K562 (cell line): ENCODE measurements at regions not wholly inside any gene's neighbourhood (a gene's known extent, or its start where the extent isn't known, plus 50 kb on each side); places are given as distances from the start of the nearest gene placed in this dataset.
"Not testable (repeated sequence)": the region's sequence is repeated elsewhere in the genome, so short reads cannot be mapped to it uniquely, and the experiment has no call there.

Experiments
- ATAC-seq: fragments of 200-7000 bp; cut with Tn5 transposase; 3 replicates; pipeline ENCODE4 v1.9.1; 2020; ENCODE audit warnings: moderate library complexity
- BruUV-seq: library from RNA; stranded (reverse); fragments of 400-500 nt; replicated peaks from 2 replicates; lab custom pipeline; 2021; lab: Mats Ljungman, UMichigan
- CTCF ChIA-PET: fragments of 300-600 bp; formaldehyde crosslinking; extraction: SDS; loops from one replicate; lab custom pipeline; 2021; ENCODE audit warnings: low intra/inter-chr PET ratio; lab: Yijun Ruan, JAX
- POLR2A ChIA-PET: fragments of 300-600, 350-650 bp; sonication (Branson Sonifier 250); formaldehyde crosslinking; extraction: SDS; loops from one replicate; lab custom pipeline; 2021; ENCODE audit warnings: antibody characterized with exemption, inconsistent platforms; lab: Yijun Ruan, JAX
- DNase-seq, 4 experiments: peaks; one replicate each; pipeline versions ENCODE4 v3.0.0 to v3.0.0-alpha.2; 2011 to 2018; ENCODE audit warnings: low spot score in 3 of 4, mixed read lengths in 3 of 4; ENCODE audit errors: extremely low read depth in 1 of 4
- FAIRE-seq: peaks from 2 replicates; lab custom pipeline; 2011; peaks lifted over from hg19 to GRCh38; lab: Jason Lieb, UNC
- H2AFZ ChIP-seq: 2 replicates; pipeline ENCODE4 v1.6.0; 2011; ENCODE audit warnings: low read depth, low read length, control low read depth, inconsistent platforms
- H3K27ac ChIP-seq: fragments of 200-600 bp; 3 replicates; pipeline ENCODE4 v1.8.0; 2011; ENCODE audit warnings: low read depth, mild to moderate bottlenecking, control low read depth, inconsistent platforms, low read length, moderate library complexity, mixed read lengths; ENCODE audit errors: extremely low read depth
- H3K27me3 ChIP-seq, 2 experiments: fragments of 300-600 bp in 1 of 2; 2 replicates in 1 of 2; 3 replicates in 1 of 2; pipeline versions ENCODE4 v1.6.0 to v1.8.0; 2011; ENCODE audit warnings: inconsistent platforms in 2 of 2, low read length in 2 of 2, mild to moderate bottlenecking in 1 of 2, mixed read lengths in 1 of 2, moderate library complexity in 1 of 2; ENCODE audit not compliant: control insufficient read depth in 2 of 2, insufficient read depth in 2 of 2
- H3K36me3 ChIP-seq: fragments of 300-600 bp; 3 replicates; pipeline ENCODE4 v1.8.0; 2011; ENCODE audit warnings: mild to moderate bottlenecking, low read length, inconsistent platforms; ENCODE audit not compliant: control insufficient read depth, insufficient read depth
- H3K4me1 ChIP-seq, 2 experiments: fragments of 200-600 bp in 1 of 2; replicated peaks in 1 of 2; 2 replicates in 1 of 2; 3 replicates in 1 of 2; pipeline versions ENCODE4 v1.5.1 to v1.8.0; 2011; ENCODE audit warnings: inconsistent platforms in 2 of 2, low read length in 2 of 2, mild to moderate bottlenecking in 1 of 2, mixed read lengths in 1 of 2, moderate library complexity in 1 of 2; ENCODE audit not compliant: control insufficient read depth in 2 of 2, insufficient read depth in 2 of 2
- H3K4me2 ChIP-seq: 2 replicates; pipeline ENCODE4 v1.6.1; 2011; ENCODE audit warnings: low read length, control low read depth, inconsistent platforms, mixed read lengths; ENCODE audit not compliant: insufficient read depth
- H3K4me3 ChIP-seq: fragments of 200-600 bp; sonication (generic), shearing (Covaris generic); 2 replicates; pipeline ENCODE4 v1.5.1; 2016; ENCODE audit warnings: control low read depth, inconsistent platforms
- H3K79me2 ChIP-seq: fragments of 200-600 bp; 3 replicates; pipeline ENCODE4 v1.8.0; 2011; ENCODE audit warnings: low read length, inconsistent platforms; ENCODE audit not compliant: control insufficient read depth, insufficient read depth
- H3K9ac ChIP-seq, 2 experiments: 2 replicates each; pipeline versions ENCODE4 v1.6.0 to v1.6.1; 2011; ENCODE audit warnings: low read depth in 2 of 2, low read length in 2 of 2, control low read depth in 1 of 2, inconsistent platforms in 1 of 2, mild to moderate bottlenecking in 1 of 2, mixed read lengths in 1 of 2; ENCODE audit not compliant: insufficient read depth in 1 of 2
- H3K9me1 ChIP-seq: one replicate; pipeline ENCODE4 v1.6.0; 2011; ENCODE audit warnings: inconsistent platforms, mild to moderate bottlenecking, low read length, moderate library complexity; ENCODE audit not compliant: control insufficient read depth, insufficient read depth
- H3K9me3 ChIP-seq: replicated peaks from 2 replicates; pipeline ENCODE4 v1.5.1; 2011; ENCODE audit warnings: low read depth, low read length, inconsistent platforms; ENCODE audit not compliant: control insufficient read depth, insufficient read depth
- H4K20me1 ChIP-seq: replicated peaks from 2 replicates; pipeline ENCODE4 v1.6.1; 2011; ENCODE audit warnings: low read length, inconsistent platforms, mixed read lengths; ENCODE audit not compliant: control insufficient read depth, insufficient read depth
- WGBS: fragments of 100-300 bp; shearing (Covaris generic); methylation state at CpG from one replicate; pipeline ENCODE4 v1.1.6; 2016; ENCODE audit warnings: low coverage, mixed read lengths; ENCODE audit not compliant: insufficient coverage; ENCODE audit errors: missing lambda C conversion rate; 5-methylcytosine and 5-hydroxymethylcytosine counted together
- in situ Hi-C: fragments of 300-500 bp; cut with MboI; formaldehyde crosslinking; loops from 4 replicates; pipeline ENCODE4 v1.15.0; 2018; ENCODE audit warnings: inconsistent platforms, mixed read lengths
- intact Hi-C: fragments of 100-400 bp; cut with micrococcal nuclease; formaldehyde crosslinking; loops from 2 replicates; pipeline ENCODE4 v1.14.2; 2022

DNA sequence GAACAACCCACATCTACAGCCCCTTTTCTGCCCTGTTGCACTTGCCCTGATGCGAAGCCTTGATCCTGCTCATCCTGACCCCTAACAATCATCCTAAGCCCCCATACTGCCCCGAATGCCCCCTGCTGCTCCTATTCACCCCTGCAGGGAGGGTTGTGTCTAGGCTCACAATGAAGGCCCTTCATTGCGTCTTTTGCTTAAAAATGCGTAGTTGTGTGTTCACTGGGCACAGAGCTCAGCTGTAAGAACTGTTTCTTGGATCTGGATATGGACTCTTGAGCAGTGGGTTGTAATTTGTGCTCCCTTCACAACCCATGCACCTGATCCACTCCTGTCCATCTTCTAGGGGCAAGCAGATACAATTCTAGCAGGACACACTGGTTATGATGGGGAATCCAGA, 802.9 kb downstream of the TMEM121 start:
- H3K27ac ChIP-seq, H3K36me3 ChIP-seq, H3K9ac ChIP-seq, H3K9me3 ChIP-seq, H3K9me1 ChIP-seq, DNase-seq, H3K4me1 ChIP-seq, POLR2A ChIA-PET, H3K79me2 ChIP-seq, H4K20me1 ChIP-seq, H3K27me3 ChIP-seq, CTCF ChIA-PET, BruUV-seq, in situ Hi-C loops, ATAC-seq, H3K4me3 ChIP-seq, H2AFZ ChIP-seq, intact Hi-C loops, H3K4me2 ChIP-seq, FAIRE-seq: not testable (repeated sequence)
- 0% methylated on average over 3 of the region's 4 CpGs for WGBS

DNA sequence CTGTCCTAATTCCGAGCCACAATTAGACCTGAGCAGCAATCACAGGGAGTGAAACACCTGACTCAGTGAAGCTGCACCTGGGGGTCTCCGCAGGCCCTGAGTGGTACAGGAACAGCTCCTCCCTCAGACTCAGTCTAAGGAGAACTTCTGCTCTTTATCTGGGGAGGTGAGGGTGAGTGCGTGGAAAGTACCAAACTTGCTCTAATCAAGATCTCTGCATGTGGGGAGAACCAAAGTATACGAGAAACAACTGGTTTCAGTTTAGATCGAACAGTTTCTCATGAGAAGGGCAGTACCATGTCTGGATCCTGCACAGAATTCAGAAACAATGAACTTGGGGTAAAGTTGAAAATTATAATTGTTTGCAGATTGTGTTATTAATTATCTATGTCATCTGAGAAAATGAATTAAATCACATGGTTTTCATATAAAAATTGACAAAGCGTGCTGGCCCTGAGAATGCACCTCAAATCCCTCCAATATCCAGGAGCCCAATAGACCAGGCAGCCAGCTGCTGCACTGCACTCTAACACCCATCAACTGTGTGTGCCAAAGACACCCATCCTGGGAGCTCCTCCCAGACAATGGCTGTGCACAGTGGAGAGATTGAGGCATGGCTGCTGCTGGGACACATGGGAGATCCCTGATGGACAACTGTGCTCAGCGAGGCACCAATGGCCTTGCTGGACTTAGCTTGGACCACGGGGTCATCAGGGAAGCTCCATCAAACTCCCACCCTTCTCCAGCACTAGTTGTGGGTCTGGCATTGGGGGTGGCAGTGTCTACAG, 803.8 kb downstream of the TMEM121 start:
- H3K79me2 ChIP-seq, H2AFZ ChIP-seq, DNase-seq, FAIRE-seq, BruUV-seq, H3K4me2 ChIP-seq, ATAC-seq, H3K4me1 ChIP-seq, H3K9ac ChIP-seq, H3K4me3 ChIP-seq, in situ Hi-C loops, H3K9me3 ChIP-seq, H3K27me3 ChIP-seq, POLR2A ChIA-PET, H3K27ac ChIP-seq, H3K36me3 ChIP-seq, H3K9me1 ChIP-seq, CTCF ChIA-PET, intact Hi-C loops, H4K20me1 ChIP-seq: not testable (repeated sequence)
- WGBS = 0% methylated on average over 1 of the region's 8 CpGs
